Ascending aorta (tissue), 2 donors: ENCODE measurements at regions not wholly inside any gene's neighbourhood (a gene's known extent, or its start where the extent isn't known, plus 50 kb on each side); places are given as distances from the start of the nearest gene placed in this dataset.

ENCODE experiments used
- DNase-seq, 2 donors: peaks; one replicate each; pipeline ENCODE4 v3.0.0-alpha.2; 2019; ENCODE audit warnings: low spot score in 2 of 2
- H3K27ac ChIP-seq, 2 donors: fragments of 200-600 bp; sonication (generic); one replicate each; pipeline ENCODE4 v1.5.1; 2016 to 2017; ENCODE audit warnings: mild to moderate bottlenecking in 1 of 2
- H3K27me3 ChIP-seq: fragments of 200-600 bp; sonication (generic); one replicate; pipeline ENCODE4 v1.5.1; 2017
- H3K36me3 ChIP-seq, 2 donors: fragments of 200-600 bp; sonication (generic); one replicate each; pipeline ENCODE4 v1.5.1; 2016
- H3K4me1 ChIP-seq, 2 donors: fragments of 200-600 bp; sonication (generic); one replicate each; pipeline ENCODE4 v1.5.1; 2016 to 2017; ENCODE audit warnings: mild to moderate bottlenecking in 1 of 2
- H3K4me3 ChIP-seq, 2 donors: fragments of 200-600 bp; sonication (generic); one replicate each; pipeline ENCODE4 v1.5.1; 2016 to 2017; ENCODE audit warnings: mild to moderate bottlenecking in 1 of 2
- H3K9me3 ChIP-seq, 2 donors: fragments of 200-600 bp; sonication (generic); one replicate each; pipeline ENCODE4 v1.5.1; 2016
- CTCF ChIP-seq, 3 experiments: fragments of 200-600 bp in 2 of 3; fragments of 450-650 bp in 1 of 3; sonication (generic) in 2 of 3; IDR thresholded peaks; one replicate each; pipeline ENCODE4 v1.5.1; 2016 to 2019; ENCODE audit warnings: antibody characterized with exemption in 3 of 3, mild to moderate bottlenecking in 1 of 3, moderate library complexity in 1 of 3
- intact Hi-C: fragments of 100-400 bp; cut with DNase I; formaldehyde crosslinking; loops from one replicate; pipeline ENCODE4 v1.15.1; 2023

- Histone ChIP-seq H3K9me3 (no peaks in the 10 kb centered on the region), H3K36me3 (no peaks in the 10 kb centered on the region), H3K4me1 (peaks cover 0 to 3% of the 10 kb centered on the region in 2 donors), H3K27me3 (no peaks in the 10 kb centered on the region), H3K4me3 (no peak overlapping the region), H3K27ac (no peak overlapping the region)
- intact Hi-C loops, result no loop called here
- TF ChIP-seq CTCF (IDR thresholded peaks at IDR 0.05), result no peak
- peak; percentile 66 to 90 for DNase-seq
Observed at GRCh38 chr10:98323221-98324164, 55.5 kb upstream of the LOXL4 start.

- no peaks in the 10 kb centered on the region for H3K9me3 ChIP-seq
- H3K27me3 ChIP-seq, result no peaks in the 10 kb centered on the region
- DNase-seq, result no peak
- H3K27ac ChIP-seq, result no peak overlapping the region
- intact Hi-C loops, result no loop called here
- peaks cover 0 to 8% of the 10 kb centered on the region in 2 donors for H3K4me1 ChIP-seq
- no peak for TF ChIP-seq CTCF (IDR thresholded peaks at IDR 0.05)
- H3K36me3 ChIP-seq, result no peaks in the 10 kb centered on the region
- H3K4me3 ChIP-seq, result no peak overlapping the region
Observed at GRCh38 chr10:98321186-98321780, 53.3 kb upstream of the LOXL4 start.

GRCh38 chr10:98320486-98321185 lies 52.6 kb upstream of the LOXL4 start:
- Histone ChIP-seq H3K4me1 (peaks cover 0 to 8% of the 10 kb centered on the region in 2 donors), H3K27me3 (no peaks in the 10 kb centered on the region), H3K36me3 (no peaks in the 10 kb centered on the region), H3K9me3 (no peaks in the 10 kb centered on the region), H3K4me3 (no peak overlapping the region), H3K27ac (no peak overlapping the region)
- no peak for TF ChIP-seq CTCF (IDR thresholded peaks at IDR 0.05)
- DNase-seq, result no peak
- intact Hi-C loops, result no loop called here

GRCh38 chr10:98318861-98319260 lies 50.9 kb upstream of the LOXL4 start:
- no peaks in the 10 kb centered on the region for H3K36me3 ChIP-seq
- no peak for TF ChIP-seq CTCF (IDR thresholded peaks at IDR 0.05)
- H3K27ac ChIP-seq, result no peak overlapping the region
- DNase-seq, result no peak
- no peak overlapping the region for H3K4me3 ChIP-seq
- H3K9me3 ChIP-seq, result no peaks in the 10 kb centered on the region
- intact Hi-C loops, result no loop called here
- H3K27me3 ChIP-seq, result no peaks in the 10 kb centered on the region
- peaks cover 0 to 17% of the 10 kb centered on the region in 2 donors for H3K4me1 ChIP-seq
